NCI-H2227 treated with DMSO at 0.1 percent for 48 hours (cell line): ENCODE measurements at regions not wholly inside any gene's neighbourhood (a gene's known extent, or its start where the extent isn't known, plus 50 kb on each side); places are given as distances from the start of the nearest gene placed in this dataset.
A peak's percentile ranks its signal among the peaks of the same experiment; 100 is the strongest.
"Not testable (repeated sequence)": the region's sequence is repeated elsewhere in the genome, so short reads cannot be mapped to it uniquely, and the experiment has no call there.

Experiments used
- DNase-seq: peaks from one replicate; lab custom pipeline; 2025; lab: John Stamatoyannopoulos, UW

DNA sequence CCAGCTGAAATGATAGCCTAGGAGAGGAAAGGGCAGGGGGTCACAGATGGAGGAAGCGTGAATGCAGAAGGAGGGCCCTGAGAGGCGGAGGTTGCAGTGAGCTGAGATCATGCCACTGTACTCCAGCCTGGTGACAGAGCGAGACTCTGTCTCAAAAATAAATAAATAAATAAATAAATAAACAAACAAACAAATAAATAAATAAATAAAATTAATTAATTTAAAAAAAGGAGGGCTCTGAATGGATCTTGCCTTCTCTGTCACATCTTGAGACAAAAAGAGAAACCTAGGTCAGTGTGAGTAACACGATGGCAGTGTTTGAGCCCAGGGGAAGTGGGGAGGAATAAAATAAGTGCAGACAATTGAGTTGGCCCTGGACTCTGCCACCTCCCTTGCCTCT is 182.3 kb upstream of the DAAM1 start:
- DNase-seq, result not testable (repeated sequence)

DNA sequence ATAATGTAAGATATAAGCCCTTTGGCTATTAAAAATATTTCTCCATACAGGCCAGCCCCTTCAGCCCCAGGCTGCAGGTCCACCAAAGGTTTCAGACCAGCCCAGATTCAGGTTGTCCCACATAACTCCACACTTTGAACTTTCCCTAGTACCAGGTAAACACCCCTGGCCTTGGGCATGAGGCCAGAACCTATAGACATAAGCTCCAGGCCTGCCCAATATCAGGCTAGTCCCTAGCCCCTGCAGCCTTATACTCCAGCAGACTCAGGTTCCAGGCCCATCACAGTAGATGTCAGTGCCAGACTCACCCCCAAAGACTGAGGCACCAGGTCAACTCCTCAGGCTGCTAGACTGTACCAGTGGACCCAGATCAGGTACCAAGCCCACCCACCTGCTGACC is 178.5 kb upstream of the DAAM1 start:
- DNase-seq, result no peak

DNA sequence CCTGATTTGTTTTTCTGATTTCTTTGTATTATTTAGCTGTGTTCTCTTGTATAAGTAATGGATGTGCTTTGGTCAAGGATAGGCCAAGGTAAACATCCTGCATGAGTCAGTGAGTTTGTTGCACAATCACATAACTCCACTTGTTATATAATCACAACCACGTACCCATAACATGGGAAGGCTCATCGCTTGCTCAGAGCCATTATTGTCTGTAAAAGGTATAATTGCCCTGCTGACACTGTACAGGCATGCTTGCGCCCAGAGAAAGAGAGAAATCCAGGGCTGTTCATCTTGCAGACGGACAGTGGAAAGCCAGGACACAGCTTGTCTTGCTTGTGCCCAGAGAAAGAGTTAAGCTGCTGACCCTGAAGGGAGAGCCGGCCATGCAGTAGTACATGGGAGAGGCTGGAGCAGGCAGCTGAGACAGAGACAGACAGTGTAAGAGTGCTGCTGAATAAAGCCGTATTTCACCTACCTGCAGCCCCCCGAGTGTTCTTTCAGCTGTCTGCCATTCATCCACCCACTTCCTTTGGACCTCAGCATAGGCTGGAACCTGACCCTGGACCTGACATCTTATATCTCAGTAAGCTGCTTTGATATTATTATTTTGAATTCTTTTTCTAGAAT is 174.7 kb upstream of the DAAM1 start:
- no peak for DNase-seq

DNA sequence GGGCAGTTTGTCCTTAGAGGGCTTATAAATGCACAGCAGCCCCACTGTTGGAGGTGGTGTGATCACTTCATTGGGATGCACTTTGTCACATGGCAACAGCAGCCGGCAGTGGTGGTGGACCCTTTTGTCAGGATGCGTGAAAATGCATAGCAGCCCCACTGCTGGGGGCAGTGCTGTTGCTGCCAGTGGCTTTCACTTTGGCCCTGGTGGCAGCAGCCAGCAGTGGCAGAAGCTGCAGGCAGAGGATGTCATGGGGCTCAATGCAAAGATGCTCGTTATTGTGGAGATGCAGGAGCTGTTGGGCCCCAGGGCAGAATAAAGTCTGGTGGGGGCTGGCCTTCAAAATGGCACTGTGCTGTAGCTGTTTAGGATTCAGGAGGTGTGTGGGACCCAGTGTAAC is 173.0 kb upstream of the DAAM1 start:
- no peak for DNase-seq

DNA sequence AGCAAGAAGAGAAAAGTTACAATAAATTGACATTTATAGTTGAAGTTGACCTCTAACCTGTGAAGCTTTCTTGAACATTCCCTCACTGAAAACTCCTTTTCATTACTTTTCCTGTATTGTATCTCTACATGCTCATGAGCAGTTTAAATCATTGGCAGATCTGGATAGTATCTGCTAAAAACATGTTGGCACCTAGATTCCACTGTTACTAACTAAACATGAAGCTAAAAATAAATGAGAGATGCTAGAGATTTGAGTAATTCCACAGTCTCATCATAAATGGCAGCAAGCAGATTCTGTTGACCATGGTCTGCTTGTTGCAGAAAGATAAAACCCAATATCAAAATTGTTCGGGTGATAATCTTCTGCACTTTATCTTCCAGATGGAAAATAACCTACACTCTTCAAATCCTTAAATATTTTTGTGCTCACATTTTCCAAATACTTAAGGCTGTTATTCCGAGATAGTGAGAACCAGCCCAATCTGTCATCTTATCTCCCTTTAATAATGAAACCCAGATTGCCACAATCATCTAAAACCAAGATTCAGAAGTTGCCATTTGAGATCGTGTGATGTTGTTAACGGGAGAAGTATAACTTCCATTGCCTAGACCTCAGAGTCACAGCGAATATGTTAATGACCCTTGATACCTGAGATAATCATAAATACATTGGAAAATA is 171.0 kb upstream of the DAAM1 start:
- DNase-seq, result no peak

DNA sequence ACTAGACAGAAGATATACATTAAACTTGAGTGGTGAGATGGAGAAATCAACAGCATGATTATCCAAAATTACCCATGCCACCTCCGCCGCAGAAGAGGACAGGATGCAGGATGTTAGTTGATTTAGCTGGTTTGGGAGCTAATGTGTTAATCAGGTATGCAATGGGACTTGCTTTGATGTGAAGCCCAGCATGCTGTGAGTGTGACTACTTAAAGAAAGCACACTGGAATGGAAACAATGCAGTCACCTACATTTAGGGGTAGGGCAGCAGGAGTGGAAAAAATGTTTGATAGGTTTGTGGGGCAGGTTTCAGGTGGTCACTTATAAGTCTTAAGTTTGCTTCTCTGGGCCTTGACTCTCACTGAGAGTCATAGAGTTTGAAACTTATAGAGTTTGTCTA is 170.0 kb upstream of the DAAM1 start:
- no peak for DNase-seq

DNA sequence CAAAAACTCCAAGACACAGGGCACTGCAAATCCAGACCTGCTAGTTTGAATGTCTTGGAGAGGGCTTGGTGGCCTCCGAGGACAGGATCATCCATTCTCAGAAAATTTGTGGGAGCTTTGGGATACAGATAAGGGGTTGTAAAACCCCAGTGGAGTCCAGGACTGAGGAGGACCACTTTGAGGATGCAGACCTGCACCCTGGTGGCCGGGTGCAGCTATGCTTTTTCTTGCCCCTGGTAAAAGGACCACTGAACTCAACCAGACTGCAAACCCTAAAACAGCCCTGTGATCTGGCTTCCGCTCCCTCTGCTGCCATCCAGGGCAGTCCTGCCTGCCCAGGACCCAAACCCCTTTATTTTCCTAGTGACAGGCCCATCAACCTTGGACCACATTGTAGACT is 169.5 kb upstream of the DAAM1 start:
- no peak for DNase-seq

DNA sequence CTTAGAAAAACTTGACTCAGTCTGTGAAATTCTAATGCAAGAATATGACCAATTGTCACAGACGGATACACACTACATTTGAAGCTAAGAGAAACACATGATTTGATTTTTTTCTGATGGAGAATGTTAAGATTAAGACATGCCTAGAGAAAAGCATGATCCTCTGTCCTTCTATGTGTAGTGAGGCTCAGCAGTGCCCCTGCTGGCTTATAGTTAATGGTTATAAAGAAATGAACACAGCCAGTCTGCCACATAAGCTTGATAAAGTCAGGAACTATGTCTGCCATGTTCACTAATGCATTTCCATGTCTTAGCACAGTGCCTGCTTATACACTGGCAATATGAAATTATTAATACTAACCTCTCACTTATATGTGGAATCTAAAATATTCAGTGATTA is 168.1 kb upstream of the DAAM1 start:
- no peak for DNase-seq

DNA sequence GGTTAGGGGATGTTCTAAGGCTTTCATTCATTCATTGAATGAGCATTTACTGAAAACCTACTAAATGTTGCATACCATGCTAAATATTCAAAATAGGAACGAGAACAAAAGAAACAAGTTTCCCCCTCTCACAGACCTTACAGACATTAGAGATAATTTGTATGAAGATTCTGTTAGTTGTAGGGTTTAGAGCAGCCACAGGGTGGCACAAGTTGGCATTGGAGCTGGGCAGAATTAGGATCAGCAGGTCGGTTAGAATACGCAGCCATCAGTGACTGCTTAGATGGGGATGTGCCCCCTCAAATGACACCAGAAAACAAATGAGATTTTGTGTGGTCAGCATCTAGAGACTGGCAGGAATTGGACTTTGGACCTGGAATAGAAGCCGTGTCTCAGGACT is 166.3 kb upstream of the DAAM1 start:
- DNase-seq, result no peak

DNA sequence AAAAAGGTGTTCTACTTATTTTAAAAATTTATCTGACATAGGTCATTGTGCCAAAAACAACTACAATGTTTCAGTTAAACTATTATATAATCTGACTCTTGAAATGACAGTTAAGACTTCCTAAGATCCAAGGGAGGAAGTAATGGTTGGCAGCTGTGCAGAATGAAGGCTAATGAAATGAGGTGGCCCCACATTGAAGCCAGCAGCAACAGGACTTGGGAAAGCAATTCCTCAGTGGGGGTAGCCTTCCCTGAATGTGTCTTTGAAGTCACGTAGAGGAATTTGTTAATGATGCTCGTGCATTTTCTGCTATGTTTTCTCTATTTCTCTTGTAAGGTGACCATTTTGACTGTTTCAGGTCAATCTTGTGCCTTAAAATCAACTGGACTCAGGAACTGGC is 162.4 kb upstream of the DAAM1 start:
- DNase-seq, result no peak

DNA sequence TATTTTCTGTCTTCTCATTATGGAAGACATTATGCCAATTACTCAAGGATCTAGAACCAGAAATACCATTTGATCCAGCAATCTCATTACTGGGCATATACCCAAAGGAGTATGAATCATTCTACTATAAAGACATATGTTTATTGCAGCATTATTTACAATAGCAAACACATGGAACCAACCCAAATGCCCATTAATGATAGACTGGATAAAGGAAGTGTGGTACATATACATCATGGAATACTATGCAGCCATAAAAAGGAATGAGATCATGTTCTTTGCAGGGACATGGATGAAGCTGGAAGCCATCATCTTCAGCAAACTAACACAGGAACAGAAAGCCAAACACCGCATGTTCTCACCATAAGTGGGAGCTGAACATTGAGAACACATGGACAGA is 161.8 kb upstream of the DAAM1 start:
- DNase-seq, result not testable (repeated sequence)

DNA sequence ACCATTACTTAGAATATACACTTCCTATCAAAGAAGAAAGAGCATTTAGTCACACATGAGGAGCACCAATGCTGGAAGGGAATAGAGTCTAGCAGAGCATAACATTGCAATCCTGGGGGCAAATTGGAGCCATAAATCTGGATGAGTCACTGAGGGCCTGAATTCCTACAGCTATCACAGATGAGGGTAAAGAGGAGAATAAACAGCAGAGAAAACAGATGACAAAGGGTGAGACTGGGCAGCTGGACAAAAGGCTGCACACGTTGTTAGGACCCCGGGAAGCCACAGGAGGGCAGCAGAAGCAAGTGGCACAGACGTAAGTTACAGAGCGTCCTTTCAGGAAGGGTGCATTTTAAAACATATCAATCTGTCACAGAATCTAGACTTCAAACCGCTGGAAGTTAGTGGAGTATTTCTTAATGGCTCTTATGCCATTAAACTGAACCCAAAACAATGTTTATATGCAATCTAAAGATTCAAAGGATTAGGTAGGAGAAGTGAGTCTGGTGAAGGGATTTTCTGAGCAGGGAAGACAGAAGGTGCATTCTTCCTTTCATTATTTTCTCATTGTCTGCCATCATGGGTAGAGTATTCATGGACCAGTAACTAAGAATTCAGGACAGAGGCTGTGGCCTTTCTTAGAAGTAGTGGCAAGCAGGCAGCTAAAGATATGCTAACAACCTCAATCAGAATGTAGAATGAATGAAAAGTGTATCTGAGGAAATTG is 159.8 kb upstream of the DAAM1 start:
- DNase-seq, result peak; percentile 77

DNA sequence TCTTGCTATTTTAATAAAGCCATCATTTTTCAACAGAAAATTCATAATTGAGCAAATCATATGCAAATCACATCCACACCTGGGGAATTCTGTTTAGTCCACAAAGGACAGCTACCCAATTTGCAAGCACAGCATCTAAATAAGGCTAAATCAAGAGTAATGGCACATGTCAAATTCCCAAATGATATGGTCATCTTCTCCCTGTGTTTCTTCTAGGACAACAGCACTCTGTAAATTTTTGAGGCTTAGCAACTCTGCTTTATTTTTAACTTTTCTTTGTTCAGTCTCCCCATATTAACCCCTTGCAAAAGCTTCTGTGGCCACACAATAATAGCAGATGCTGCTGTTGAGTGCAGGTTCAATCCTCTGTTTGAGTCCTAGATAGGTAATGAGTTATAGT is 155.6 kb upstream of the DAAM1 start:
- DNase-seq, result no peak

DNA sequence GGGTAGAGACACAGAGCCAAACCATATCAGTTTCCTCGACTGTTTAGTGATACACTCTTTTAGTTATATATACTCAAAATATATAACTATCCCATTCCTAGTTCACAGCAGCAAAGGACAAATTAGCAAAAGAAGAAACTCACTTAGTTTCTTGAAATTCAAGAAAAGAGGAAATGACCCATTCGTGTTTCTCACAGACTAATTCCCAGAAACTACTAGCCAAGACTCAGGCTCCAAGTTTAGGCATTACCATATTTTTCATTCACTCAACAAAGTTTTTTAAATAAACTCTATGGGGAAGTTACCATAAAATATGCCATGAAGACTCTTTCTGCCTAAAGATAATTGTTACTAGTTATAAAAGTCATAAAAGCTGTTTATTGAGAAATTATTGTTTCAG is 152.3 kb upstream of the DAAM1 start:
- DNase-seq, result no peak

DNA sequence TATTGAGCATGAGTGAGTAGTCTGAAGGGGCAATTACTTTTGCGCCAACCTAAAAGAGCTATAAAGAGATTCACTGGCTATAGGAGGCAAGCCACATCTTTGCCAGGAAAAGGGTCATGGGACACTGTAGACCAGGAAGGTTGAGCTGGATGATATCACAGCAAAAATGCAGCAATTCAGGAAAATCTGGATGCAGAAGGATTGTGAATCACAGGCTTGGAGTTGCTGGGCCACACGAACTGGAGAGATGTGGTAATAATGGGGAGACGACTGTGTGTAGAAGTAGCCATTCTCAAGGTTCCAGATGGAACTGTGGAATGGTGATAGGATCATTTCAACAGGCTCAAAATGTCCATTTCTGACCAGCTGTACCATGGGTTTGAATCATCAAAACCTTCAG is 151.4 kb upstream of the DAAM1 start:
- no peak for DNase-seq

DNA sequence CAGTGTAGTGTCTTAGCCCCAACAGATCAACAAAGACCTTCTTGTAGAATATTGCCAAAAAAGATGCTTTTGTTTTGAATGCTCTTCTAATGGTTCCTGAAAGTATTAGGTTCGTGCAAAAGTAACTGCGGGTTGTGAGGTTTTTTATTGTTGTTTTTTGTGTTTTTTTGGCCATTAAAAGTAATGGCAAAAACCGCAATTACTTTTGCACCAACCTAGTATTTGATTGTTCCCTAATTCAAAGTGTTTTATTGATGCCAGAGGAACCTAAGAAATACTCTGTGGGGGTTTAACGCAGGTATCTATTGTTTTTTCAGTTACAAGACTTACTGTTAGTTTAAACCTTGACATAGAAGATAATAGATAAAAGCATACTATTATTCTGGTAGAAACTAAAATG is 150.8 kb upstream of the DAAM1 start:
- no peak for DNase-seq

DNA sequence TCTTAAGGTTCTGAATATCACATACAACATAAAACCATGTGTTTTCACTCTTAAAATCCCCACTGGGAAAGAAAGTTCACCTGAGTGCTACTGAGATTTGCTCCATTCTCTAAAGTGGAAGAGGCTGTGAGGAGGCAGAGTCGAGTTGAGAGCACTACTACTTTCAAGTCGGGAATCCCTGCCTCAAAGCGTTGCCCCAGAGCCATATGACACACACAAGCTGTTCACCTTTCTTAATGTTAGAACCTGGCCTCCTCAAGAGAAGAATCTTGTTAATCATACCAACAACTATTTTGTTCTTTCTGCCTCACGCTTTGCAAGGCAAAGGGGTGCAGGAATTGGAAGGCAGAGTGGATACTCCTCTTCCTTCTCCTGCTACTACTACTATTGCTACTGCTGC is 149.7 kb upstream of the DAAM1 start:
- no peak for DNase-seq

DNA sequence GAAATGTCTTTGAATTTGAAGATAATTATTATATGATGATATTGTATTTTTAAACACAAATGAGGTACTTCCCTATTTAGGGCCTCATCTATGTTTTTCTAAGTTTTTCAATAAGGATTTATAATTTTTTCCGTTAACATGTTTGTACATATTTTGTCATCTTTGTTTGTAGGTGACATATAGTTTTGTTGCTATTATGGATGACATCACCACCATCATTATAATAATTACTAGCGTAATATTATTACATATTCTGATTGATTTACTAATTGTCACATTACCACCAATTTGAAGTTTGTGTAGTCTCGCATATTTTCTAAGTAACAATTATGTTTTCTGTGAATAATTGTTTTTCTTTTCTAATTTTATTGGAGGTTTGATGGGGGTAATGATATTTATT is 147.2 kb upstream of the DAAM1 start:
- DNase-seq, result no peak

DNA sequence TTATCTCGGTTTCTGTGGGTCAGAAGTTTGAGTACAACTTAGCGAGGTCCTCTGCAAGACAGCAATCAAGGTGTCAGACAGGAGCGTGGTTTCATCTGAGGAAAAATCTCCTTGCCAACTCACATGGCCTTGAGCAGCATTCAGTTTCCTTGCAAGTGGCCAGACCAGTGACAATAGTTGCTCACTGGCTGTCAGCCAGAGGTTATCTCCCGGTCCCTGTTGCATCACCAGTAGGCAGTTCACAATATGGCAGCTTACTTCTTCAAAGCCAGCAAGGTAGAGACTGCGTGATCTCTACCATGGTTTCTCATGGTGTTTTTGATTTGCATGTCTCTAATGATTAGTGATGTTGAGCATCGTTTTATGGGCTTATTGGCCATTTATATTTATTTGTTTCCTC is 143.8 kb upstream of the DAAM1 start:
- DNase-seq, result no peak

DNA sequence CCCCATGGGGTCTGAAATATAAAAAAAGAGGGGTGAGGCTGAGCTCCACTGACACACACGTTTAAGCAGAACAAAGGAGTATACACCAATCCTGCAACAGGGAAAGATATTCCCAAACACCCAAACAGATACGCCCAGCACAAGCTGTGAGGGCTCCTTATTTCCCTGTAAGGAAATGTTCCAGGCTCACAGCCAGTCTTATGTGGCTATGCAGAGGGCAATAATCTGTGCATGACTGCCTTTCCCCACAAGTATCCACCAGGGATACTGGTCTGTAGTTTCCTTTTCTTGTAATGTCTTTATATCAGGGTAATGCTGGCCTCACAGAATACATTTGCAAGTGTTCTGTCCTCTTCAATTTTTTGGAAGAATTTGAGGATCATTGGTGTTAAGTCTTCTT is 141.7 kb upstream of the DAAM1 start:
- DNase-seq, result no peak

DNA sequence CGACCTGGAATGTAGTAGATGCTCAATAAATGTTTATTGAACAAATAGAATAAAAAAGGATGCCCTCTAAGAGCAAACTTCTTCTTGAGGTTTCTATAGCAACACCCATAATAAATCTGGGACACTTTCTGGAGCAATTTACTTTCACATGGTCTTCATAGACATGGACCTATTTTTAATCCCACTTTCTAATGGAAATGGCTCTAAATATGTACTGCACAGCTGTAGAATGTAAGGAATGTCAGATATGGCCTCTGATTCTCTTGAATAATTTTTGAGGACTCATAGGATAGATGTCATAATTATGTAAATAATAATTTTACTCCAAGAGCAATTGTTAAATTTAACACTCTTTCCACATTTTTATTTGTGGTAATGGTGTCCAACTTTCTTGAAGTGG is 133.5 kb upstream of the DAAM1 start:
- DNase-seq, result no peak

DNA sequence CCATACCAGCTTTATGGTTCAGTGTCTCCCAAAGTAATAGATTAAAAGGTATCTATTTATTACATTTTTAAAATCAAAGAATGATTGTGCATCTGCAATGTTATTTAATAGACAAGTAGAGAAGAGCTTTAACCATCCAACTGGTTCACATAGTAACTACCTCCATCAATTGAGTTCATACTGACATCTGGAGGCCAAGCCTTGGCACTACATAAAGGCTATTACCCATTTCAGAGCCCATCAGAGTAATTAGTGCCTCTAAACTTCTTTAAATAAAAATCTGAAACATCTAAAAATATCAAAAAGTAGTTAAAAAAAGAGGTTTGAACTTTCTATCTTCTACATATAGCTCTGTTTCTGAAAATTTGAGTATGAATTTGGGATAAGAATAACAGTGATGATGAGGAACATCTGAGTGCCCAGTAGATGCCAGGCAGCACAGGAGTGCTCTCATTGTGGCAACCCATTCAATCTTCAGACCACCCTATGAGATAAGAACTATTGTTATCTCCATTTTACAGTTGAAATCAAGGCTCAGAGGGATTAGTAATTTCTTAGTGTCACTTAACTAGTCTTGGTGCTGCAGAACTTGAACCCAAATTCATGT is 132.9 kb upstream of the DAAM1 start:
- DNase-seq, result peak; percentile 58

DNA sequence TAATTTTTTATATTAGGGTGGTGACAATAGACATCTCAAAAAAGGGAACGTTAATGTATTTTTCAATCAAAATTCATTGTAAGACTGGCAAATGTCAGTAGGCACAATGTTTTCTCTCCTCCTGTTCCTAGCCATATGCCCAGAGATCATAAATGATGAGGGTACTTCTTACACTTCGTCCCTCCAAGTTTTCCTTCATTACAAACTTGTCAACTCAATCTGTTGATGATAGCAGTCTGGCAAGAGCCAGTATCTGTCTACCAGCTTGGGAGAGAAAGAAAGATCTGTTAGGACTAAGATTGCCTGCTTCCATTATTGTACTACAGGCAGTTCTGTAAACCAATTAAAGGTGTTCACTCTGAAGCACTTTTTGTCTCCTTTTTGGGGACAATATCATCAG is 130.9 kb upstream of the DAAM1 start:
- DNase-seq, result no peak
